Neural crest cell (in vitro differentiated cells): ENCODE measurements at regions not wholly inside any gene's neighbourhood (a gene's known extent, or its start where the extent isn't known, plus 50 kb on each side); places are given as distances from the start of the nearest gene placed in this dataset.

Source experiments
- DNase-seq: peaks from one replicate; pipeline ENCODE4 v3.0.0; 2021; ENCODE audit warnings: low read depth, mixed read lengths, low spot score
- H3K27ac Mint-ChIP-seq: one replicate; pipeline ENCODE4 v1.8.0; 2021; ENCODE audit warnings: mild to moderate bottlenecking, mixed read lengths; ENCODE audit not compliant: unreplicated experiment
- H3K27me3 Mint-ChIP-seq: 2 replicates; pipeline ENCODE4 v1.8.0; 2021; ENCODE audit warnings: low read depth, mild to moderate bottlenecking, mixed read lengths
- H3K36me3 Mint-ChIP-seq: 2 replicates; pipeline ENCODE4 v1.8.0; 2021; ENCODE audit warnings: low read depth, mild to moderate bottlenecking, mixed read lengths
- H3K4me1 Mint-ChIP-seq: 2 replicates; pipeline ENCODE4 v1.8.0; 2021; ENCODE audit warnings: mixed read lengths
- H3K4me3 Mint-ChIP-seq: one replicate; pipeline ENCODE4 v1.8.0; 2021; ENCODE audit warnings: mild to moderate bottlenecking, mixed read lengths
- H3K9me3 Mint-ChIP-seq: 2 replicates; pipeline ENCODE4 v1.8.0; 2021; ENCODE audit warnings: mixed read lengths
- CTCF ChIP-seq: fragments of 200-600 bp; sonication (generic); conservative IDR thresholded peaks from 2 replicates; pipeline ENCODE4 v1.5.0; 2021; ENCODE audit warnings: antibody characterized with exemption, mild to moderate bottlenecking

GRCh38 chr13:82096256-82096655 lies 1755.3 kb upstream of the SPRY2 start:
- H3K27me3 Mint-ChIP-seq: no peaks in the 10 kb centered on the region
- no peak for TF ChIP-seq CTCF
- H3K27ac Mint-ChIP-seq: no peak overlapping the region
- no peaks in the 10 kb centered on the region for H3K4me1 Mint-ChIP-seq
- H3K36me3 Mint-ChIP-seq: peaks cover 4% of the 10 kb centered on the region
- peaks cover 7% of the 10 kb centered on the region for H3K9me3 Mint-ChIP-seq
- no peak for DNase-seq
- no peak overlapping the region for H3K4me3 Mint-ChIP-seq

DNA sequence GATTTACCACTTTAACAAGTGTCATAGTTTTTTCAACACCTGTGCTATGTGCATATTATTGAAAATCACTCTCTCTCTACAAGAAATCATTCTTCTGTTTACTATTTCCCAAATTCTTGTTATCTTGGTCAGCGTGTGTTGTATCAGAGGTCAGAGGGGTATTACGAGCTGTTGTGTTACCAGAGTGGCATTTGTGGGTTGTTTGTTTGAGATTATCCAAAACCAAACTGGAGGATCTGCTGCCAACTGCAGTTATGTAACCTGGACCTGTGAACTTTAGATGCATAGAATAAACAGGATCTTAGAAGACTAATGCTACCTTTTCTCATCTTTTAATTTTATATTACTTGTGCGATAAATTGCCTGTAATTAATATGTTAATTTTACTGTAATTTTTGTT lies 1751.4 kb upstream of the SPRY2 start:
- TF ChIP-seq CTCF: no peak
- no peaks in the 10 kb centered on the region for H3K4me1 Mint-ChIP-seq
- DNase-seq: no peak
- H3K4me3 Mint-ChIP-seq: no peak overlapping the region
- no peak overlapping the region for H3K27ac Mint-ChIP-seq
- peaks cover 7% of the 10 kb centered on the region for H3K9me3 Mint-ChIP-seq
- H3K36me3 Mint-ChIP-seq: peaks cover 4% of the 10 kb centered on the region
- no peaks in the 10 kb centered on the region for H3K27me3 Mint-ChIP-seq

GRCh38 chr13:82088781-82089180 lies 1747.9 kb upstream of the SPRY2 start:
- Mint-ChIP-seq H3K36me3 (peaks cover 2% of the 10 kb centered on the region), H3K27ac (no peak overlapping the region), H3K27me3 (no peaks in the 10 kb centered on the region), H3K9me3 (peaks cover 1% of the 10 kb centered on the region), H3K4me3 (no peak overlapping the region), H3K4me1 (no peaks in the 10 kb centered on the region)
- no peak for DNase-seq
- TF ChIP-seq CTCF: no peak

GRCh38 chr13:82076496-82076895 lies 1735.6 kb upstream of the SPRY2 start:
- no peaks in the 10 kb centered on the region for H3K4me1 Mint-ChIP-seq
- no peaks in the 10 kb centered on the region for H3K9me3 Mint-ChIP-seq
- TF ChIP-seq CTCF: no peak
- no peak overlapping the region for H3K4me3 Mint-ChIP-seq
- H3K27me3 Mint-ChIP-seq: no peaks in the 10 kb centered on the region
- no peaks in the 10 kb centered on the region for H3K36me3 Mint-ChIP-seq
- no peak overlapping the region for H3K27ac Mint-ChIP-seq
- no peak for DNase-seq

DNA sequence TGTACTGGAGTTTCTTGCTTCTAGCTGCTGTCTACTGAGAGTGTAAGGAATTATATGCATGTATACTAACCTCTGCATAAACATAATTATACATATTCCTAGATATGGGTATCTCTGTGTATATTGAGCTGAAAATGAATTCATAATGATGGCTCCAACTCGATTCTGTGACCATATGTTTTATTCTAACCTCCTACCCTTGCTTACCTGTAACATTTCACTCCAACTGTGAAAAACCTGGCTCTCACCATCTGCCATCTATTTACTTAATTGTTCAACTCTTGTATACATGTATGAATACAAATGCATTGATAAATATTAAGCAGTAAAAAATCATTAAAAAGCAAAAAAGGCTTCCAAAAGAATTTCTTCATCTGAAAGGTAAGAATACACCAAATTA lies 1729.5 kb upstream of the SPRY2 start:
- Mint-ChIP-seq H3K4me3 (no peak overlapping the region), H3K27ac (no peak overlapping the region), H3K36me3 (no peaks in the 10 kb centered on the region), H3K4me1 (no peaks in the 10 kb centered on the region), H3K27me3 (no peaks in the 10 kb centered on the region), H3K9me3 (no peaks in the 10 kb centered on the region)
- no peak for TF ChIP-seq CTCF
- DNase-seq: no peak

DNA sequence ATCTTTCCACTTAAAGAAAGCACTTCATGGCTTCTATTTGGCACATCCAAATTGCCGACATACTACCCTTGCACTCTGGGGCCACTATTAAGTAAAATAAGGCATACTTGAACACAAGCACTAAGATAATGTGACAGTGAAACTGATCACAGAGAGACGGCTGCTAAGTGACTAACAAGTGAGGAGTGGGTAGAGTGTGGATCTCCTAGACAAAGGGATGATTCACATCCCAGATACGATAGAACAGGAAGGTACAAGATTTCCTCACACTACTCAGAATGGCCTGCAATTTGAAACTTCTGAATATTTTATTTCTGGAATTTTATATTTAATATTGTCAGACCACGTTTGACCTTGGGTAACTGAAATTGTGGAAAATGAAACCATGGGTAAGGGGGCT lies 1721.8 kb upstream of the SPRY2 start:
- no peak for TF ChIP-seq CTCF
- Mint-ChIP-seq H3K27me3 (no peaks in the 10 kb centered on the region), H3K9me3 (no peaks in the 10 kb centered on the region), H3K4me3 (no peak overlapping the region), H3K36me3 (no peaks in the 10 kb centered on the region), H3K27ac (no peak overlapping the region), H3K4me1 (no peaks in the 10 kb centered on the region)
- DNase-seq: no peak
